HepG2 (cell line): ENCODE measurements at regions not wholly inside any gene's neighbourhood (a gene's known extent, or its start where the extent isn't known, plus 50 kb on each side); places are given as distances from the start of the nearest gene placed in this dataset.

ENCODE experiments used
- ATM ChIP-seq: fragments of 450-650 bp; IDR thresholded peaks from 2 replicates; pipeline ENCODE4 v1.7.1; 2017; ENCODE audit warnings: mild to moderate bottlenecking, borderline replicate concordance
- BRF2 ChIP-seq: sonication (generic); formaldehyde crosslinking; IDR thresholded peaks from 2 replicates; pipeline ENCODE4 v1.8.1; 2022; ENCODE audit warnings: mild to moderate bottlenecking, missing genetic modification reagents
- CREM ChIP-seq, 2 experiments: sonication (generic) in 1 of 2; formaldehyde crosslinking in 1 of 2; IDR thresholded peaks; 2 replicates each; pipeline versions ENCODE4 v1.4.0 to v1.6.1; 2016 to 2020; ENCODE audit warnings: antibody characterized with exemption in 1 of 2, mild to moderate bottlenecking in 1 of 2, missing genetic modification reagents in 1 of 2
- ESRRA ChIP-seq: sonication (generic); formaldehyde crosslinking; IDR thresholded peaks from 2 replicates; pipeline ENCODE4 v1.5.1; 2020; ENCODE audit warnings: mild to moderate bottlenecking, low read depth, missing genetic modification reagents
- KDM4B ChIP-seq: sonication (generic); formaldehyde crosslinking; IDR thresholded peaks from 2 replicates; pipeline ENCODE4 v1.4.0; 2020; ENCODE audit warnings: missing genetic modification reagents
- NFE2 ChIP-seq: sonication (generic); formaldehyde crosslinking; IDR thresholded peaks from 2 replicates; pipeline ENCODE4 v1.4.0; 2020; ENCODE audit warnings: missing genetic modification reagents
- POLR2A ChIP-seq, 2 experiments: IDR thresholded peaks; 2 replicates each; pipeline ENCODE4 v1.6.1; 2011; ENCODE audit warnings: low read depth in 2 of 2, low read length in 2 of 2, mild to moderate bottlenecking in 1 of 2, moderate library complexity in 1 of 2; ENCODE audit not compliant: insufficient read depth in 1 of 2
- PRMT3 ChIP-seq: sonication (generic); formaldehyde crosslinking; IDR thresholded peaks from 2 replicates; pipeline ENCODE4 v1.8.1; 2022; ENCODE audit warnings: low read depth, mild to moderate bottlenecking, moderate library complexity, missing genetic modification reagents, borderline replicate concordance
- TARDBP ChIP-seq: sonication (generic); formaldehyde crosslinking; IDR thresholded peaks from 2 replicates; pipeline ENCODE4 v1.8.0; 2022; ENCODE audit warnings: mild to moderate bottlenecking, missing genetic modification reagents
- TRIM22 ChIP-seq: fragments of 450-650 bp; IDR thresholded peaks from 2 replicates; pipeline ENCODE4 v1.6.1; 2017
- YEATS2 ChIP-seq: sonication (generic); formaldehyde crosslinking; IDR thresholded peaks from 2 replicates; pipeline ENCODE4 v1.4.0; 2020; ENCODE audit warnings: missing genetic modification reagents, borderline replicate concordance
- ZBTB1 ChIP-seq: sonication (generic); formaldehyde crosslinking; IDR thresholded peaks from 2 replicates; pipeline ENCODE4 v1.4.0; 2020; ENCODE audit warnings: missing genetic modification reagents, borderline replicate concordance
- ZFAT ChIP-seq: sonication (generic); formaldehyde crosslinking; conservative IDR thresholded peaks from 2 replicates; pipeline ENCODE4 v1.8.1; 2023; ENCODE audit warnings: missing genetic modification reagents, inconsistent platforms
- ZFP62 ChIP-seq: sonication (generic); formaldehyde crosslinking; IDR thresholded peaks from 2 replicates; pipeline ENCODE4 v1.4.0; 2020; ENCODE audit warnings: missing genetic modification reagents
- ZFYVE20 ChIP-seq: sonication (generic); formaldehyde crosslinking; IDR thresholded peaks from 2 replicates; pipeline ENCODE4 v1.8.0; 2023; ENCODE audit warnings: low read depth, mild to moderate bottlenecking, moderate library complexity, missing genetic modification reagents, borderline replicate concordance
- ZNF274 ChIP-seq: sonication (generic); formaldehyde crosslinking; IDR thresholded peaks from 2 replicates; pipeline ENCODE4 v1.5.1; 2020; ENCODE audit warnings: mild to moderate bottlenecking, missing genetic modification reagents
- ZNF280D ChIP-seq: sonication (generic); formaldehyde crosslinking; IDR thresholded peaks from 2 replicates; pipeline ENCODE4 v1.5.1; 2020; ENCODE audit warnings: mild to moderate bottlenecking, missing genetic modification reagents
- ZNF550 ChIP-seq: sonication (generic); formaldehyde crosslinking; IDR thresholded peaks from 2 replicates; pipeline ENCODE4 v1.4.0; 2020; ENCODE audit warnings: mild to moderate bottlenecking, missing genetic modification reagents, borderline replicate concordance
- ZNF841 ChIP-seq: sonication (generic); formaldehyde crosslinking; IDR thresholded peaks from 2 replicates; pipeline ENCODE4 v1.8.1; 2023; ENCODE audit warnings: missing genetic modification reagents, borderline replicate concordance
- TF ChIP-seq, protein P1 (sequence below): sonication (generic); formaldehyde crosslinking; IDR thresholded peaks from 2 replicates; pipeline ENCODE4 v1.4.0; 2020; ENCODE audit warnings: missing genetic modification reagents
- TF ChIP-seq, protein P2 (sequence below): sonication (generic); formaldehyde crosslinking; IDR thresholded peaks from 2 replicates; pipeline ENCODE4 v1.5.0; 2020; ENCODE audit warnings: missing genetic modification reagents

DNA sequence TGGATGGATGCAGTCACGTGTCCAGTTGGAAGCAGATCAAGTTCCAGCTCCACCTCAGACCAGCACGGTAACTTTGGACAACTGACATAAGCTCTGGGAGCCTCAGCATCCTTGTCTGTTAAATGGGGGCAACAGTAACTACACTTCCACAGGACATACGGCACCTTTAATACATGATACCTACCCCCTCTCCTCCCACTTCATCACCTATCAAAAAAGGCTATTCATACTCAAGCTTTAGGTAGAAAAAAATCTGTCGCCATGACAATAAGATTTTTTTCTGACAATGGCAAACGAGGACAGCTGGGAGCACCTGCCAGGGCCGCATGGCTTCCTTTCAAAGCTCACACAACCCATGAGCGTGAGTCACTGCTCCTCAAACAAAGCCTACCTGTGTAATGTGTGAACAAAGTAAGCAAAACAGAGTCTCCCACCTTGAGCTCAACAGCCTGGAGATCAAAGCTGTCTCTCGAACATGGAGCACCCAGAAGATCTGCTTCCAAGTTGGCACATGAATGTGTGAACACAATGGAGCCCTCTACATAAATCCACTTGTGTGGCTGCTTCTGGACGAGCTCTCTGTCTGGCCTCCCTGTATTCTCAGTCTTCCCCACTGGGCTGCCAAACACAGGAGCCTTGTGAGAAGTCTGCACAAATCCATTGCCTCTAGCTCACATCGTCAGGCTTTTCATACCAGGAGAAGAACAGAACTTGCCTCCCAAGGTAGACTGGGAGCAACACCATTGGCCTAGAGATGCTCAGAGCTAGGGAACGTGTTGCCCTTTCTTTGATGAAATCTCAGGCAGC, 459.7 kb downstream of the SOX9 start (continued):
- TF ChIP-seq ZNF280D (CRISPR knock-in tag) (peak; percentile 96), ZNF550 (CRISPR knock-in tag) (no peak), TRIM22 (no peak), ZNF841 (no peak), ZNF274 (CRISPR knock-in tag) (0 out of 2 replicates have a peak, but pooled peaks have one; percentile 58), PRMT3 (CRISPR knock-in tag) (peak; percentile 68; the same call in 1 of the 2 replicates), YEATS2 (CRISPR knock-in tag) (peak; percentile 72; the same call in 1 of the 2 replicates), TARDBP (CRISPR knock-in tag) (peak; percentile 90), KDM4B (CRISPR knock-in tag) (no peak), POLR2A (IDR thresholded peaks at IDR 0.05; ENCODE audit: insufficient read depth in 1 of 2, low read depth in 2 of 2, low read length in 2 of 2) (peak in 1 of 2 experiments; percentile 30; a peak in 2 of 4 replicates), ZFP62 (CRISPR knock-in tag) (no peak), ESRRA (CRISPR knock-in tag) (0 out of 2 replicates have a peak, but pooled peaks have one; percentile 25), BRF2 (CRISPR knock-in tag) (no peak), ZFYVE20 (CRISPR knock-in tag) (no peak), ZBTB1 (no peak), ZFAT (no peak), ATM (no peak), NFE2 (CRISPR knock-in tag) (no peak), CREM (IDR thresholded peaks at IDR 0.05) (peak; percentile 80), CREM (CRISPR knock-in tag; IDR thresholded peaks at IDR 0.05) (no peak)
- TF ChIP-seq, protein P1, sequence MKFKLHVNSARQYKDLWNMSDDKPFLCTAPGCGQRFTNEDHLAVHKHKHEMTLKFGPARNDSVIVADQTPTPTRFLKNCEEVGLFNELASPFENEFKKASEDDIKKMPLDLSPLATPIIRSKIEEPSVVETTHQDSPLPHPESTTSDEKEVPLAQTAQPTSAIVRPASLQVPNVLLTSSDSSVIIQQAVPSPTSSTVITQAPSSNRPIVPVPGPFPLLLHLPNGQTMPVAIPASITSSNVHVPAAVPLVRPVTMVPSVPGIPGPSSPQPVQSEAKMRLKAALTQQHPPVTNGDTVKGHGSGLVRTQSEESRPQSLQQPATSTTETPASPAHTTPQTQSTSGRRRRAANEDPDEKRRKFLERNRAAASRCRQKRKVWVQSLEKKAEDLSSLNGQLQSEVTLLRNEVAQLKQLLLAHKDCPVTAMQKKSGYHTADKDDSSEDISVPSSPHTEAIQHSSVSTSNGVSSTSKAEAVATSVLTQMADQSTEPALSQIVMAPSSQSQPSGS: peak; percentile 48; the same call in 1 of the 2 replicates
- TF ChIP-seq, protein P2, sequence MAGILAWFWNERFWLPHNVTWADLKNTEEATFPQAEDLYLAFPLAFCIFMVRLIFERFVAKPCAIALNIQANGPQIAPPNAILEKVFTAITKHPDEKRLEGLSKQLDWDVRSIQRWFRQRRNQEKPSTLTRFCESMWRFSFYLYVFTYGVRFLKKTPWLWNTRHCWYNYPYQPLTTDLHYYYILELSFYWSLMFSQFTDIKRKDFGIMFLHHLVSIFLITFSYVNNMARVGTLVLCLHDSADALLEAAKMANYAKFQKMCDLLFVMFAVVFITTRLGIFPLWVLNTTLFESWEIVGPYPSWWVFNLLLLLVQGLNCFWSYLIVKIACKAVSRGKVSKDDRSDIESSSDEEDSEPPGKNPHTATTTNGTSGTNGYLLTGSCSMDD (CRISPR knock-in tag): no peak
